Cardiac muscle cell (in vitro differentiated cells and primary cell): ENCODE measurements at regions not wholly inside any gene's neighbourhood (a gene's known extent, or its start where the extent isn't known, plus 50 kb on each side); places are given as distances from the start of the nearest gene placed in this dataset.

Experiments
- DNase-seq, 2 donors: peaks; one replicate each; pipeline versions ENCODE4 v3.0.0 to v3.0.0-alpha.2; 2010 to 2017; ENCODE audit warnings: low read depth in 1 of 2, low spot score in 1 of 2
- H3K27ac ChIP-seq: fragments of 200-600 bp; sonication (generic); 2 replicates; pipeline ENCODE4 v1.5.1; 2016
- H3K27me3 ChIP-seq: fragments of 200-600 bp; sonication (generic); 2 replicates; pipeline ENCODE4 v1.6.0; 2016; ENCODE audit warnings: control low read depth
- H3K36me3 ChIP-seq: fragments of 200-600 bp; sonication (generic); 2 replicates; pipeline ENCODE4 v1.5.1; 2016; ENCODE audit warnings: control low read depth
- H3K4me1 ChIP-seq: fragments of 200-600 bp; sonication (generic); 2 replicates; pipeline ENCODE4 v1.8.1; 2017; ENCODE audit warnings: low read depth, mild to moderate bottlenecking, mixed run types
- H3K4me3 ChIP-seq: fragments of 200-600 bp; sonication (generic); 2 replicates; pipeline ENCODE4 v1.5.1; 2016; ENCODE audit warnings: mild to moderate bottlenecking
- H3K9me3 ChIP-seq: fragments of 200-600 bp; sonication (generic); 2 replicates; pipeline ENCODE4 v1.5.1; 2017; ENCODE audit warnings: low read depth, mild to moderate bottlenecking, control low read depth
- TF ChIP-seq, protein P1 (sequence below): IDR thresholded peaks from 2 replicates; pipeline ENCODE4 v1.5.1; 2012; ENCODE audit warnings: low read depth, mild to moderate bottlenecking, low read length

DNA sequence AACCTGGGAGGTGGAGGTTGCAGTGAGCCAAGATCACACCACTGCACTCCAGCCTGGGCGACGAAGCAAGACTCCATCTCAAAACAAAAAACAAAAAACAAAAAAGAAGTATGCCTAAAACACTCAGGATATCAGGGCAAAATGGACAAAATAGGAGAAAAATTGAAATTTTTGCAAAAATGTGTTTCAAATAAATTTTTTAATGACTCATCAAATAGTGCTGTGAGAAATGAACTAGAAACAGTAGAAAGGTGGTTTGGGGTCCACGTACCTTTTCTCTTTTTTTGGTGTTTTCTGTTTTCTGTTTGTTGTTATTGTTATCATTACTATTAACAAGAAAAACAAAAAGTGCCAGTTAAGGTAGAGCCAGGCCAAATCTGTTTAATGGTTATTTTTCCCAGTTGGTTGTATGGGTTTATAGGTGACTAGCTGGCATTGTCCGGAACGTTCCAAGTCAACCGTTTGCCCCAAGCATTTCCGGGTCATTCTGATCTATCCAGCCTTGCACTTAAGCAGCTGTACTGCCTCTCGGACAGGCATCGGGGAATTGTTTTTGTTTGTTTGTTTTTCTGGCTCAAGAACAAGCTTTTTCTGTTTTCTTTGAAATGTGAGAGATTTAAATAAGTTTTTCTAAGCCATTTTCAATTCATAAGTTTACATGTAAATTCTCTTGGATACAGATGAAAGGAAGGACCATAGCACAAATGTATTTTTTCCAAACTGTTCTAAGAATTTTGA lies 157.0 kb upstream of the NEBL start:
- no peaks in the 10 kb centered on the region for H3K4me1 ChIP-seq
- H3K9me3 ChIP-seq = no peaks in the 10 kb centered on the region
- H3K4me3 ChIP-seq = no peak overlapping the region
- no peak for DNase-seq
- H3K36me3 ChIP-seq = no peaks in the 10 kb centered on the region
- TF ChIP-seq, protein P1, sequence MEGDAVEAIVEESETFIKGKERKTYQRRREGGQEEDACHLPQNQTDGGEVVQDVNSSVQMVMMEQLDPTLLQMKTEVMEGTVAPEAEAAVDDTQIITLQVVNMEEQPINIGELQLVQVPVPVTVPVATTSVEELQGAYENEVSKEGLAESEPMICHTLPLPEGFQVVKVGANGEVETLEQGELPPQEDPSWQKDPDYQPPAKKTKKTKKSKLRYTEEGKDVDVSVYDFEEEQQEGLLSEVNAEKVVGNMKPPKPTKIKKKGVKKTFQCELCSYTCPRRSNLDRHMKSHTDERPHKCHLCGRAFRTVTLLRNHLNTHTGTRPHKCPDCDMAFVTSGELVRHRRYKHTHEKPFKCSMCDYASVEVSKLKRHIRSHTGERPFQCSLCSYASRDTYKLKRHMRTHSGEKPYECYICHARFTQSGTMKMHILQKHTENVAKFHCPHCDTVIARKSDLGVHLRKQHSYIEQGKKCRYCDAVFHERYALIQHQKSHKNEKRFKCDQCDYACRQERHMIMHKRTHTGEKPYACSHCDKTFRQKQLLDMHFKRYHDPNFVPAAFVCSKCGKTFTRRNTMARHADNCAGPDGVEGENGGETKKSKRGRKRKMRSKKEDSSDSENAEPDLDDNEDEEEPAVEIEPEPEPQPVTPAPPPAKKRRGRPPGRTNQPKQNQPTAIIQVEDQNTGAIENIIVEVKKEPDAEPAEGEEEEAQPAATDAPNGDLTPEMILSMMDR = no peak
- no peak overlapping the region for H3K27ac ChIP-seq
- no peaks in the 10 kb centered on the region for H3K27me3 ChIP-seq

GRCh38 chr10:21052709-21053104 lies 155.6 kb upstream of the NEBL start:
- Histone ChIP-seq H3K4me1 (no peaks in the 10 kb centered on the region), H3K27me3 (no peaks in the 10 kb centered on the region), H3K36me3 (no peaks in the 10 kb centered on the region), H3K9me3 (no peaks in the 10 kb centered on the region), H3K27ac (no peak overlapping the region), H3K4me3 (no peak overlapping the region)
- TF ChIP-seq, protein P1 = no peak
- no peak for DNase-seq

DNA sequence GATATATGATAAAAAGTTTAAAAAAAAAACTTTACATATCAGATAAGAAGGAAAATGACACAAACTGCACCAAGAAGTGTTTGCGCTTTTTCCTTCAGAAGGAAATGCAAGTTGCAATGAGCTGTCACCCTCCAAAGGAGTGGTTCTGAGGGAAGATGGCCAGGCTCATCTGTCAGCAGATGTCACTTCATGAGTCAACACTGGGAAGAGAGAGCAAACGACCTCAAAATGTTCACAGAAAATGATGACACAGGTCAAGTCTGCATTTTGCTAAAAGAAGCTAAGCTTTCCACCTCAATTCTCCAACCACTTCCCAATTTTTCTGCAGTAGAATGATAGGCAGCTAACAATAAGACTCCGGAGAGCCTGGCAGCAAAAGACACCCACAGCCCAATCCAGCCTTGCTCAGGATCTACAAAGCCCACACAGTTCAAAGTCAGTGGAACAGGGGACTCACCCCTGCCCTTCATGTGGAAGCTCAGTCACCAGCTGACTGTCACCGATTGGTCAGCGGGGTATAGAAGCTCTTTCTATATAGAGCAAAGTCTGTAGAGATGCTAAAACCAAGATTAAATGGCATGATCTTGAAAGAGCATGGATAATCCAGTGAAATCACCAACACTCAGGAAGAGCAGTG lies 155.1 kb upstream of the NEBL start:
- no peaks in the 10 kb centered on the region for H3K9me3 ChIP-seq
- H3K4me3 ChIP-seq = no peak overlapping the region
- TF ChIP-seq, protein P1 = no peak
- H3K27me3 ChIP-seq = no peaks in the 10 kb centered on the region
- no peak overlapping the region for H3K27ac ChIP-seq
- no peaks in the 10 kb centered on the region for H3K36me3 ChIP-seq
- H3K4me1 ChIP-seq = no peaks in the 10 kb centered on the region
- no peak for DNase-seq

DNA sequence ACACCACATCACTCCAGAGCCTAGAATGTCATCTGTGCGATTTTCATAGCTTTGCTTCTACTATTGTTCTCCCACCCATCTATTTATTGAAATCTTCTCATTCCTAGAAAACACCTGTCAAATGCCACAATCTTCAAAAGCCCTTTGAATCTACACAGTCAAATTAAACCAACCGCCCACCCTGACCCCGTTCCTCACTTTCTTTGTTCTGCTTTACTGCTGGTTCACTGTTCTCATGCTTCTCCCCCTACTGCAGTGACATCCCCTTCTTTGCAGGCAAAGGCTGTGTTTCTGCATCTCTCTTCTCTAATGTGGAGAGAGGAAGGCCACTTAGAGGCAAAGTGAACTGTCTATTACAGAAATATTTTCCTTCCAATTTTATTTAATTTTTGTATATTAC lies 152.4 kb upstream of the NEBL start:
- TF ChIP-seq, protein P1 = no peak

GRCh38 chr10:21048068-21048467 lies 151.0 kb upstream of the NEBL start:
- Histone ChIP-seq H3K27ac (no peak overlapping the region), H3K4me3 (no peak overlapping the region)

More for the DNA sequence above, 152.4 kb upstream of the NEBL start:
- H3K4me1 ChIP-seq = peaks cover 1% of the 10 kb centered on the region
- no peak overlapping the region for H3K4me3 ChIP-seq
- no peak for DNase-seq
- H3K36me3 ChIP-seq = no peaks in the 10 kb centered on the region
- no peaks in the 10 kb centered on the region for H3K27me3 ChIP-seq
- no peak overlapping the region for H3K27ac ChIP-seq
- H3K9me3 ChIP-seq = no peaks in the 10 kb centered on the region

More at GRCh38 chr10:21048068-21048467, 151.0 kb upstream of the NEBL start:
- no peak for DNase-seq
- Histone ChIP-seq H3K27me3 (no peaks in the 10 kb centered on the region), H3K36me3 (no peaks in the 10 kb centered on the region), H3K9me3 (no peaks in the 10 kb centered on the region), H3K4me1 (peaks cover 5% of the 10 kb centered on the region)
- TF ChIP-seq, protein P1 = no peak
